D721Med (cell line): ENCODE measurements at regions not wholly inside any gene's neighbourhood (a gene's known extent, or its start where the extent isn't known, plus 50 kb on each side); places are given as distances from the start of the nearest gene placed in this dataset.
"Not testable (repeated sequence)": the region's sequence is repeated elsewhere in the genome, so short reads cannot be mapped to it uniquely, and the experiment has no call there.

Source experiments
- DNase-seq: peaks from one replicate; pipeline ENCODE4 v3.0.0; 2011; ENCODE audit warnings: low spot score; ENCODE audit not compliant: insufficient read length
- FAIRE-seq: peaks from 2 replicates; lab custom pipeline; 2011; peaks lifted over from hg19 to GRCh38; lab: Jason Lieb, UNC
- CTCF ChIP-seq: IDR thresholded peaks from 2 replicates; pipeline ENCODE4 v1.5.1; 2012; ENCODE audit warnings: mild to moderate bottlenecking, control low read depth; ENCODE audit not compliant: insufficient read depth; ENCODE audit errors: missing control alignments

GRCh38 chr6:81590314-81590691 is 162.2 kb downstream of the TENT5A start:
- no peak for DNase-seq

GRCh38 chr6:81589465-81590313 is 162.8 kb downstream of the TENT5A start:
- no peak for DNase-seq
- FAIRE-seq: no peak
- no peak for TF ChIP-seq CTCF

More at GRCh38 chr6:81590314-81590691, 162.2 kb downstream of the TENT5A start:
- TF ChIP-seq CTCF: no peak
- no peak for FAIRE-seq

- not testable (repeated sequence) for FAIRE-seq, DNase-seq
Observed at GRCh38 chr6:81585686-81586085, 166.8 kb downstream of the TENT5A start.

- not testable (repeated sequence) for FAIRE-seq, DNase-seq
Observed at GRCh38 chr6:81584156-81584555, 168.3 kb downstream of the TENT5A start.

GRCh38 chr6:81575442-81575841 is 177.0 kb downstream of the TENT5A start:
- DNase-seq (no peak), FAIRE-seq (no peak)

GRCh38 chr6:81572020-81572419 is 180.5 kb downstream of the TENT5A start:
- no peak for FAIRE-seq
- TF ChIP-seq CTCF: no peak
- DNase-seq: no peak

More at GRCh38 chr6:81575442-81575841, 177.0 kb downstream of the TENT5A start:
- no peak for TF ChIP-seq CTCF

- FAIRE-seq (no peak), DNase-seq (no peak)
Observed at GRCh38 chr6:81570681-81571080, 181.8 kb downstream of the TENT5A start.

More at GRCh38 chr6:81570681-81571080, 181.8 kb downstream of the TENT5A start:
- TF ChIP-seq CTCF: no peak
